A549 (cell line): ENCODE measurements at regions not wholly inside any gene's neighbourhood (a gene's known extent, or its start where the extent isn't known, plus 50 kb on each side); places are given as distances from the start of the nearest gene placed in this dataset.

Experiments used
- ATAC-seq, 2 experiments: fragments of 200-7000 bp in 1 of 2; fragments of >200 bp in 1 of 2; cut with Nextera tagmentation in 1 of 2; cut with Tn5 transposase in 1 of 2; 3 replicates each; pipeline versions ENCODE4 v1.8.0 to v1.9.1; 2018 to 2020; ENCODE audit warnings: mild to moderate bottlenecking in 1 of 2, moderate library complexity in 1 of 2
- CTCF ChIA-PET: fragments of 300-600 bp; sonication (Branson Sonifier 250); formaldehyde crosslinking; extraction: SDS; loops from one replicate; lab custom pipeline; 2021; ENCODE audit warnings: antibody characterized with exemption, inconsistent platforms; lab: Yijun Ruan, JAX
- POLR2A ChIA-PET: fragments of 350-600 bp; formaldehyde crosslinking; extraction: SDS; loops from one replicate; lab custom pipeline; 2021; ENCODE audit warnings: antibody characterized with exemption, inconsistent platforms; lab: Yijun Ruan, JAX
- DNase-seq, 2 experiments: peaks; one replicate each; pipeline versions ENCODE4 v3.0.0 to v3.0.0-alpha.2; 2011 to 2016; ENCODE audit warnings: low read depth in 1 of 2, low spot score in 1 of 2
- FAIRE-seq: peaks from 2 replicates; lab custom pipeline; 2011; peaks lifted over from hg19 to GRCh38; lab: Jason Lieb, UNC
- H3K27ac ChIP-seq, 2 experiments: fragments of >200 bp; sonication (Bioruptor Twin); formaldehyde crosslinking; 3 replicates each; pipeline ENCODE4 v1.5.1; 2016 to 2017
- H3K4me1 ChIP-seq: fragments of >200 bp; sonication (Bioruptor Twin); formaldehyde crosslinking; 3 replicates; pipeline ENCODE4 v1.6.1; 2016
- H3K4me2 ChIP-seq: fragments of >200 bp; sonication (Bioruptor Twin); formaldehyde crosslinking; 3 replicates; pipeline ENCODE4 v1.6.1; 2016
- H3K4me3 ChIP-seq: fragments of >200 bp; sonication (Bioruptor Twin); formaldehyde crosslinking; 3 replicates; pipeline ENCODE4 v1.5.1; 2016
- H3K9me3 ChIP-seq: fragments of >200 bp; sonication (Bioruptor Twin); formaldehyde crosslinking; 3 replicates; pipeline ENCODE4 v1.6.1; 2016
- BCL3 ChIP-seq: fragments of >200 bp; sonication (Bioruptor Twin); formaldehyde crosslinking; IDR thresholded peaks from 3 replicates; pipeline ENCODE4 v1.6.1; 2016
- CBX8 ChIP-seq: fragments of 200-600 bp; sonication (generic); IDR thresholded peaks from 2 replicates; pipeline ENCODE4 v1.6.1; 2016
- E2F6 ChIP-seq: IDR thresholded peaks from 2 replicates; pipeline ENCODE4 v1.6.1; 2012; ENCODE audit warnings: low read depth, borderline replicate concordance
- EHMT2 ChIP-seq: fragments of 200-600 bp; sonication (generic); IDR thresholded peaks from 2 replicates; pipeline ENCODE4 v1.6.1; 2016; ENCODE audit warnings: antibody characterized with exemption, low read depth, mild to moderate bottlenecking, moderate library complexity
- EP300 ChIP-seq, 2 experiments: fragments of >200 bp; sonication (Bioruptor Twin); formaldehyde crosslinking; IDR thresholded peaks; 2 replicates in 1 of 2; 3 replicates in 1 of 2; pipeline ENCODE4 v1.6.1; 2016 to 2017
- FOSB ChIP-seq: fragments of 250-450 bp; sonication (Bioruptor Pico); IDR thresholded peaks from 2 replicates; pipeline ENCODE4 v1.5.0; 2020; ENCODE audit warnings: mild to moderate bottlenecking, moderate library complexity
- FOSL2 ChIP-seq, 2 experiments: fragments of 450-650 bp in 1 of 2; fragments of >200 bp in 1 of 2; sonication (Bioruptor Twin) in 1 of 2; formaldehyde crosslinking; IDR thresholded peaks; 2 replicates each; pipeline versions ENCODE4 v1.5.0 to v1.6.1; 2016 to 2020; ENCODE audit warnings: mild to moderate bottlenecking in 1 of 2, moderate library complexity in 1 of 2
- HDAC2 ChIP-seq: fragments of 200-600 bp; sonication (generic); IDR thresholded peaks from 2 replicates; pipeline ENCODE4 v1.6.1; 2016
- HES2 ChIP-seq: fragments of >200 bp; sonication (Bioruptor Twin); formaldehyde crosslinking; IDR thresholded peaks from 2 replicates; pipeline ENCODE4 v1.6.1; 2016
- HOXA7 ChIP-seq: fragments of 250-450 bp; sonication (Bioruptor Pico); IDR thresholded peaks from 2 replicates; pipeline ENCODE4 v1.5.0; 2020; ENCODE audit warnings: mild to moderate bottlenecking, moderate library complexity
- HOXB13 ChIP-seq: fragments of 250-450 bp; sonication (Bioruptor Pico); IDR thresholded peaks from 2 replicates; pipeline ENCODE4 v1.5.0; 2020; ENCODE audit warnings: low read depth, mild to moderate bottlenecking, moderate library complexity
- JUNB ChIP-seq: fragments of >200 bp; sonication (Bioruptor Twin); formaldehyde crosslinking; IDR thresholded peaks from 2 replicates; pipeline ENCODE4 v1.6.1; 2016
- KDM1A ChIP-seq: fragments of 200-600 bp; sonication (generic); IDR thresholded peaks from 2 replicates; pipeline ENCODE4 v1.6.1; 2016; ENCODE audit warnings: low read depth, mild to moderate bottlenecking
- MAFK ChIP-seq: fragments of 450-650 bp; IDR thresholded peaks from 2 replicates; pipeline ENCODE4 v1.6.1; 2014; ENCODE audit not compliant: partially characterized antibody
- MYC ChIP-seq: IDR thresholded peaks from 2 replicates; pipeline ENCODE4 v1.6.1; 2012; ENCODE audit warnings: mild to moderate bottlenecking, inconsistent platforms, low read length, improper control_type of control experiment, borderline replicate concordance
- NFE2L2 ChIP-seq: fragments of 150-350 bp; conservative IDR thresholded peaks from 2 replicates; pipeline ENCODE4 v1.6.1; 2014; ENCODE audit warnings: low read length
- NPAS2 ChIP-seq: fragments of 250-450 bp; sonication (Bioruptor Pico); IDR thresholded peaks from 2 replicates; pipeline ENCODE4 v1.8.0; 2022; ENCODE audit warnings: mild to moderate bottlenecking, moderate library complexity, borderline replicate concordance
- NR3C1 ChIP-seq: fragments of >200 bp; sonication (Bioruptor Twin); formaldehyde crosslinking; IDR thresholded peaks from 3 replicates; pipeline ENCODE4 v1.6.1; 2017
- POLR2AphosphoS2 ChIP-seq: conservative IDR thresholded peaks from 2 replicates; pipeline ENCODE4 v1.6.1; 2012; ENCODE audit warnings: low read length, improper control_type of control experiment, inconsistent platforms
- RAD21 ChIP-seq, 2 experiments: fragments of >200 bp in 1 of 2; sonication (Bioruptor Twin) in 1 of 2; formaldehyde crosslinking in 1 of 2; IDR thresholded peaks in 1 of 2; conservative IDR thresholded peaks in 1 of 2; 2 replicates in 1 of 2; 3 replicates in 1 of 2; pipeline ENCODE4 v1.6.1; 2012 to 2018; ENCODE audit warnings: inconsistent platforms in 1 of 2
- RARB ChIP-seq: fragments of 250-450 bp; sonication (Bioruptor Pico); IDR thresholded peaks from 2 replicates; pipeline ENCODE4 v1.8.0; 2021; ENCODE audit warnings: mild to moderate bottlenecking, moderate library complexity
- RCOR1 ChIP-seq: fragments of 150-350 bp; IDR thresholded peaks from 2 replicates; pipeline ENCODE4 v1.6.1; 2014; ENCODE audit warnings: antibody characterized with exemption, low read length, low read depth
- REST ChIP-seq: fragments of 200-600 bp; sonication (generic); IDR thresholded peaks from 2 replicates; pipeline ENCODE4 v1.6.1; 2016; ENCODE audit warnings: antibody characterized with exemption, mild to moderate bottlenecking, moderate library complexity
- TFCP2L1 ChIP-seq: fragments of 250-450 bp; sonication (Bioruptor Pico); IDR thresholded peaks from 2 replicates; pipeline ENCODE4 v1.5.0; 2021; ENCODE audit warnings: mild to moderate bottlenecking
- TP53 ChIP-seq: fragments of 250-450 bp; sonication (Bioruptor Pico); IDR thresholded peaks from 2 replicates; pipeline ENCODE4 v1.5.0; 2021; ENCODE audit warnings: mild to moderate bottlenecking, moderate library complexity
- ZNF302 ChIP-seq: fragments of 250-450 bp; sonication (Bioruptor Pico); IDR thresholded peaks from 2 replicates; pipeline ENCODE4 v1.9.0; 2021; ENCODE audit warnings: inconsistent platforms, mild to moderate bottlenecking, moderate library complexity
- ZSCAN20 ChIP-seq: fragments of 250-450 bp; sonication (Bioruptor Pico); IDR thresholded peaks from 2 replicates; pipeline ENCODE4 v1.8.0; 2022; ENCODE audit warnings: mild to moderate bottlenecking, moderate library complexity
- WGBS: methylation state at CpG from one replicate; pipeline ENCODE4 v1.1.6; 2017; ENCODE audit errors: missing lambda C conversion rate; 5-methylcytosine and 5-hydroxymethylcytosine counted together

- DNase-seq = no peak
- WGBS = 34% methylated on average over 2 of the region's 2 CpGs
- H3K4me2 ChIP-seq = no peak overlapping the region
- ATAC-seq = no peak
- TF ChIP-seq MYC (no peak), NR3C1 (no peak), ZNF302 (CRISPR knock-in tag) (no peak), EHMT2 (no peak), POLR2AphosphoS2 (no peak), TFCP2L1 (CRISPR knock-in tag) (no peak), HES2 (no peak), FOSL2 (IDR thresholded peaks at IDR 0.05) (no peak), FOSL2 (CRISPR knock-in tag; IDR thresholded peaks at IDR 0.05) (no peak), BCL3 (no peak), CBX8 (no peak), ZSCAN20 (CRISPR knock-in tag) (no peak), JUNB (no peak)
- H3K27ac ChIP-seq = no peak overlapping the region
- no peak overlapping the region for H3K4me3 ChIP-seq
- CTCF ChIA-PET = no interaction called here
- POLR2A ChIA-PET = no interaction called here
- no peaks in the 10 kb centered on the region for H3K9me3 ChIP-seq
- H3K4me1 ChIP-seq = no peaks in the 10 kb centered on the region
- FAIRE-seq = no peak
Measured at GRCh38 chr6:102717252-102717651, 1323.7 kb downstream of the GRIK2 start.

GRCh38 chr6:102701019-102701418 lies 1307.5 kb downstream of the GRIK2 start:
- CTCF ChIA-PET = no interaction called here
- ATAC-seq (no peak), FAIRE-seq (no peak), DNase-seq (no peak)
- Histone ChIP-seq H3K4me3 (no peak overlapping the region), H3K4me2 (no peak overlapping the region), H3K4me1 (no peaks in the 10 kb centered on the region), H3K27ac (no peak overlapping the region), H3K9me3 (no peaks in the 10 kb centered on the region)
- TF ChIP-seq REST = no peak
- TF ChIP-seq HOXB13 (CRISPR knock-in tag) = no peak
- TF ChIP-seq RAD21 (conservative IDR thresholded peaks at IDR 0.05 in 1 of 2, IDR thresholded peaks at IDR 0.05 in 1 of 2) = no peak
- TF ChIP-seq CBX8 = no peak
- no peak for TF ChIP-seq FOSB (CRISPR knock-in tag)
- TF ChIP-seq RARB (CRISPR knock-in tag) = no peak
- no peak for TF ChIP-seq JUNB
- no peak for TF ChIP-seq RCOR1
- TF ChIP-seq E2F6 = no peak
- TF ChIP-seq NFE2L2 = no peak
- TF ChIP-seq NPAS2 (CRISPR knock-in tag) = no peak
- TF ChIP-seq EP300 (IDR thresholded peaks at IDR 0.05) = no peak
- TF ChIP-seq TP53 = no peak
- no peak for TF ChIP-seq ZNF302 (CRISPR knock-in tag)
- no peak for TF ChIP-seq MAFK
- no peak for TF ChIP-seq MYC
- TF ChIP-seq KDM1A = no peak
- no peak for TF ChIP-seq HDAC2
- TF ChIP-seq HOXA7 (CRISPR knock-in tag) = no peak
- TF ChIP-seq POLR2AphosphoS2 = no peak
- WGBS = 22% methylated on average over 3 of the region's 8 CpGs
- POLR2A ChIA-PET = no interaction called here
